ENCODE measurements at regions not wholly inside any gene's neighbourhood (a gene's known extent, or its start where the extent isn't known, plus 50 kb on each side); places are given as distances from the start of the nearest gene placed in this dataset.

DNA sequence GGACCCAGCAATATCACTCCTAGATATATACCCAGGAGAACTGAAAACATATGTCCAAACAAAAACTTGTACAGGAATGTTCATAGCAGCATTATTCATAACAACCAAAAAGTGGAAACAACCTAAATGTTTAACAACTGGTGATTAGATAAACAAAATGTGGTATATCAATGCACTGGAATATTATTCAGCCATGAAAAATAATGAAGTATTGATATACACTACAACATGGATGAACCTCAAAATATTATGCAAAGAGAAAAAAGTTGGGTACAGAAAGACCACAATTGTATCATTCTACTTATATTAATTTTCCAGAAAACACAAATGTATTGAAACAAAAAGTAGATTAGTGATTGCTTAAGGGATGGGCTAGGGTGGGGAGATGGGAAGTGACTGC lies 498.6 kb downstream of the GRIN2A start:
- TF ChIP-seq, protein P1, sequence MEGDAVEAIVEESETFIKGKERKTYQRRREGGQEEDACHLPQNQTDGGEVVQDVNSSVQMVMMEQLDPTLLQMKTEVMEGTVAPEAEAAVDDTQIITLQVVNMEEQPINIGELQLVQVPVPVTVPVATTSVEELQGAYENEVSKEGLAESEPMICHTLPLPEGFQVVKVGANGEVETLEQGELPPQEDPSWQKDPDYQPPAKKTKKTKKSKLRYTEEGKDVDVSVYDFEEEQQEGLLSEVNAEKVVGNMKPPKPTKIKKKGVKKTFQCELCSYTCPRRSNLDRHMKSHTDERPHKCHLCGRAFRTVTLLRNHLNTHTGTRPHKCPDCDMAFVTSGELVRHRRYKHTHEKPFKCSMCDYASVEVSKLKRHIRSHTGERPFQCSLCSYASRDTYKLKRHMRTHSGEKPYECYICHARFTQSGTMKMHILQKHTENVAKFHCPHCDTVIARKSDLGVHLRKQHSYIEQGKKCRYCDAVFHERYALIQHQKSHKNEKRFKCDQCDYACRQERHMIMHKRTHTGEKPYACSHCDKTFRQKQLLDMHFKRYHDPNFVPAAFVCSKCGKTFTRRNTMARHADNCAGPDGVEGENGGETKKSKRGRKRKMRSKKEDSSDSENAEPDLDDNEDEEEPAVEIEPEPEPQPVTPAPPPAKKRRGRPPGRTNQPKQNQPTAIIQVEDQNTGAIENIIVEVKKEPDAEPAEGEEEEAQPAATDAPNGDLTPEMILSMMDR (IDR thresholded peaks at IDR 0.05): no peak
- H3K27me3 ChIP-seq: no peaks in the 10 kb centered on the region
- no peaks in the 10 kb centered on the region for H3K4me1 ChIP-seq
- no peaks in the 10 kb centered on the region for H3K36me3 ChIP-seq
- no peak overlapping the region for H3K4me3 ChIP-seq
- H3K9me3 ChIP-seq: peaks cover 0 to 9% of the 10 kb centered on the region in 2 donors
- H3K27ac ChIP-seq: no peak overlapping the region
- DNase-seq (ENCODE audit: low spot score): no peak

DNA sequence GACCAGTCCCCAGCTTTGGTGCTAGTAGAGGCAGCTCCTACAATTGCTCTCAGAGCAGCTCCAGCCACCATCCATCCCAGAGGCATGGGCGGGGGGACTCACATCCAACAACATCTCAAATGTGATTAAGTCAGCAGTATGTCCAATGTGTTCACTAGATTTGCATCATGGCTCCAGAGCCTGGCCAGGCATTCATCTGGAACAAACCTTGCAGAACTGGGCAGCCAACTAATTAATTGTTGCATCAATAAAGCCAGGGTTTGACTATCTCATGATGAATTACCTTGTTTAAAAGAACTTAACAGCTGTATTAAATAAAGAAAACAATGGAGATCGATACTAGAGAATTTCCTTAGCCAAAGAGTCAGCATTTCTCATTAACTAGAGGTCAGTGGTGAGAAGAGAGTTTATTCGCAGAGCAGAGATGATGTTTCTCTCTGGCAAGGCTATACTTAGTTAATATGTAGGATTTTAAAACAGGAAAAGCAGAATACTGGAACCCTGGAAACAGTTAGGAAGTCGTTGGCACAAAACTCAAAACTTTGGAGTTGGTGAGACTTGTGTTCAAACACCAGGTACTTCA lies 494.4 kb downstream of the GRIN2A start:
- TF ChIP-seq, protein P1 (IDR thresholded peaks at IDR 0.05): no peak
- H3K4me3 ChIP-seq: no peak overlapping the region
- no peak for DNase-seq (ENCODE audit: low spot score)
- peaks cover 0 to 9% of the 10 kb centered on the region in 2 donors for H3K9me3 ChIP-seq
- no peaks in the 10 kb centered on the region for H3K4me1 ChIP-seq
- no peak overlapping the region for H3K27ac ChIP-seq
- H3K27me3 ChIP-seq: no peaks in the 10 kb centered on the region
- H3K36me3 ChIP-seq: no peaks in the 10 kb centered on the region

DNA sequence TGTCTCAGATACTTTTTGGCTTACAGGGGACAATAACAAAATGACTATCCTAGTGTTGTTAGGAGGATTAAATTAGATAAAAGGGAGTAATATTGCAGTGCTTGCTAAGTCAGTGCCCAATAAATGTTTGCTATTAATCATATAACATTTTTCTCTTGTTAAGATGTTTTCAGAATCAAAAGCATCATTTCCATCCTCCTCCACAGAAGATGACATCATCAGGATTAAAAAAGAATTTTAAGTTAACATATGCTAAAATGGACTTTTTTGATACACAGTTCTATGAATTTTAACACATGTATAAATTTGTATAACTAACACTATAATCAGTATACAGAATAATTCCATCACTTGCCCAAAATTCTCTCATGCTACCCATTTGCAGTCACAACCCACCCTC lies 492.6 kb downstream of the GRIN2A start:
- no peaks in the 10 kb centered on the region for H3K27me3 ChIP-seq
- TF ChIP-seq, protein P1 (IDR thresholded peaks at IDR 0.05): no peak
- DNase-seq (ENCODE audit: low spot score): no peak

DNA sequence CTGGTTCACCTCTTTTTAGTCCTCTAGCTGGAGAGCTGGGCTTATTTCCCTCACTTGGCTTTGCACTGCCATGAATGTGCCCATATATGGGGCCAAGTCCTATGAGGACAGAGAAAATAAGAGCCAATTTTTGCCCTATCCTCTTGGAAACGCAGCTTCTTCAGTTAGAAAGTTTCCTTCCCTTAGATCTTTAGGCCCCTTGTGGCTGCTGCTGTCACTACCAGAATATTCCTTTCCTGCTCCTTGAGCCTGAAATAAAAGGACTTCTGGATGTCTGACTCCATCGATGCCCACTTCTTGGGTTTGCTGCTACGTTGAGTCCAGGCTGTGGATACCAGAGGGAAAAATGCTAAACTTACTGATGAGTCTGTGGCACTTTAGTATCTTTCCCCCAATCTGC lies 487.1 kb downstream of the GRIN2A start:
- TF ChIP-seq, protein P1 (IDR thresholded peaks at IDR 0.05): no peak
- no peaks in the 10 kb centered on the region for H3K27me3 ChIP-seq
- H3K27ac ChIP-seq: no peak overlapping the region
- H3K9me3 ChIP-seq: no peaks in the 10 kb centered on the region
- no peaks in the 10 kb centered on the region for H3K36me3 ChIP-seq
- H3K4me3 ChIP-seq: no peak overlapping the region
- no peak for DNase-seq (ENCODE audit: low spot score)
- no peaks in the 10 kb centered on the region for H3K4me1 ChIP-seq

More for the DNA sequence above, 492.6 kb downstream of the GRIN2A start:
- H3K36me3 ChIP-seq: no peaks in the 10 kb centered on the region
- H3K4me3 ChIP-seq: no peak overlapping the region
- no peak overlapping the region for H3K27ac ChIP-seq
- no peaks in the 10 kb centered on the region for H3K4me1 ChIP-seq
- H3K9me3 ChIP-seq: no peaks in the 10 kb centered on the region

Measured in right atrium auricular region (tissue), 2 donors.